HG02763 (cell line): ENCODE measurements at regions not wholly inside any gene's neighbourhood (a gene's known extent, or its start where the extent isn't known, plus 50 kb on each side); places are given as distances from the start of the nearest gene placed in this dataset.
"Not testable (repeated sequence)": the region's sequence is repeated elsewhere in the genome, so short reads cannot be mapped to it uniquely, and the experiment has no call there.

ENCODE experiments used
- ATAC-seq: cut with Tn5 transposase; IDR thresholded peaks from one replicate; pipeline ENCODE4 v1.9.1; 2021; ENCODE audit warnings: mild to moderate bottlenecking, moderate library complexity; ENCODE audit not compliant: unreplicated experiment

GRCh38 chr2:2779727-2780126, 448.7 kb upstream of the MYT1L start:
- no peak for ATAC-seq

GRCh38 chr2:2777876-2778275, 446.8 kb upstream of the MYT1L start:
- ATAC-seq, result no peak

GRCh38 chr2:2777213-2777612, 446.1 kb upstream of the MYT1L start:
- no peak for ATAC-seq

GRCh38 chr2:2775018-2775417, 443.9 kb upstream of the MYT1L start:
- ATAC-seq, result no peak

GRCh38 chr2:2773692-2774091, 442.6 kb upstream of the MYT1L start:
- ATAC-seq, result no peak

GRCh38 chr2:2773080-2773479, 442.0 kb upstream of the MYT1L start:
- ATAC-seq, result not testable (repeated sequence)

- ATAC-seq, result no peak
Measured at GRCh38 chr2:2771721-2772411, 440.8 kb upstream of the MYT1L start.

GRCh38 chr2:2769481-2770431, 438.7 kb upstream of the MYT1L start:
- no peak for ATAC-seq

- ATAC-seq, result no peak
Measured at GRCh38 chr2:2768476-2768875, 437.4 kb upstream of the MYT1L start.

GRCh38 chr2:2767837-2768236, 436.8 kb upstream of the MYT1L start:
- no peak for ATAC-seq

- ATAC-seq, result no peak
Measured at GRCh38 chr2:2765839-2766495, 434.9 kb upstream of the MYT1L start.

GRCh38 chr2:2765176-2765800, 434.2 kb upstream of the MYT1L start:
- ATAC-seq, result no peak

GRCh38 chr2:2764739-2765138, 433.7 kb upstream of the MYT1L start:
- no peak for ATAC-seq

- ATAC-seq, result no peak
Measured at GRCh38 chr2:2764001-2764355, 432.9 kb upstream of the MYT1L start.

GRCh38 chr2:2763351-2764000, 432.4 kb upstream of the MYT1L start:
- no peak for ATAC-seq

GRCh38 chr2:2762913-2763312, 431.8 kb upstream of the MYT1L start:
- ATAC-seq, result no peak

GRCh38 chr2:2762166-2762908, 431.3 kb upstream of the MYT1L start:
- no peak for ATAC-seq

- ATAC-seq, result no peak
Measured at GRCh38 chr2:2758793-2759367, 427.8 kb upstream of the MYT1L start.

GRCh38 chr2:2757764-2758163, 426.7 kb upstream of the MYT1L start:
- ATAC-seq, result no peak

GRCh38 chr2:2756886-2757285, 425.8 kb upstream of the MYT1L start:
- ATAC-seq, result no peak
